ENCODE measurements at regions not wholly inside any gene's neighbourhood (a gene's known extent, or its start where the extent isn't known, plus 50 kb on each side); places are given as distances from the start of the nearest gene placed in this dataset.

GRCh38 chr2:5315512-5315911 is 376.7 kb upstream of the SOX11 start:
- Histone ChIP-seq H3K4me1 (ENCODE audit: control insufficient read depth, insufficient read depth, low read length, poor library complexity, severe bottlenecking) (no peaks in the 10 kb centered on the region), H3K27ac (ENCODE audit: low read depth, low read length, severe bottlenecking) (no peak overlapping the region), H3K36me3 (ENCODE audit: control insufficient read depth, insufficient read depth, low read length) (no peaks in the 10 kb centered on the region), H3K9me3 (ENCODE audit: control insufficient read depth, low read length) (no peaks in the 10 kb centered on the region), H3K4me3 (ENCODE audit: extremely low read depth, insufficient read depth, low read length, poor library complexity, severe bottlenecking) (no peak overlapping the region)
- 94% methylated on average over 4 of the region's 4 CpGs for WGBS, 2 experiments (ENCODE audit: insufficient coverage in 2 of 2)

DNA sequence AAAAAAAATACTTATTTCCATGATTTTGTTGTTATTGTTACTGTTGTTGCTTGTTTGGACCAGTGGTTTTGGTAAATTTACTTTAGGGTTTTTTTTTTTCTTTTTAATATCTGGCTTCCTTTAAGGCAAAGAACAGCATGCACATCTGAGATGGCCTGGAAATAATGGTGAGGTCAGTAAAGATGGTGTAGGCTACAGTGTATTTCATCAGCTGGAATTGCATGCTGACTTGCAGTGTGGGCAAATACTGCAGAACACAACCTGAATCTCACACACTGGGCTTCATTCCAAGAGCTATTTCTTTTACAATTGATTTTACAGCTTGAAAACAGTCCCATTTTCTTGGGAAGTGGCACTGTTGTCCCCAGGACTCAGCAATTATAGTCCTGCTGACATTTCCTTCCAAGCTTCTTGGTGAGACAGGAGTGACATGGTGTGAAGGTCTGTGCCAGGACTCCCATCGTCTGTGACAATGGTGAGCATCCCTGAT is 376.1 kb upstream of the SOX11 start:
- 100% methylated on average over 1 of the region's 1 CpG for WGBS, 2 experiments (ENCODE audit: insufficient coverage in 2 of 2)
- H3K27ac ChIP-seq (ENCODE audit: low read depth, low read length, severe bottlenecking), result no peak overlapping the region
- no peaks in the 10 kb centered on the region for H3K36me3 ChIP-seq (ENCODE audit: control insufficient read depth, insufficient read depth, low read length)
- H3K4me1 ChIP-seq (ENCODE audit: control insufficient read depth, insufficient read depth, low read length, poor library complexity, severe bottlenecking), result no peaks in the 10 kb centered on the region
- H3K4me3 ChIP-seq (ENCODE audit: extremely low read depth, insufficient read depth, low read length, poor library complexity, severe bottlenecking), result no peak overlapping the region
- no peaks in the 10 kb centered on the region for H3K9me3 ChIP-seq (ENCODE audit: control insufficient read depth, low read length)

DNA sequence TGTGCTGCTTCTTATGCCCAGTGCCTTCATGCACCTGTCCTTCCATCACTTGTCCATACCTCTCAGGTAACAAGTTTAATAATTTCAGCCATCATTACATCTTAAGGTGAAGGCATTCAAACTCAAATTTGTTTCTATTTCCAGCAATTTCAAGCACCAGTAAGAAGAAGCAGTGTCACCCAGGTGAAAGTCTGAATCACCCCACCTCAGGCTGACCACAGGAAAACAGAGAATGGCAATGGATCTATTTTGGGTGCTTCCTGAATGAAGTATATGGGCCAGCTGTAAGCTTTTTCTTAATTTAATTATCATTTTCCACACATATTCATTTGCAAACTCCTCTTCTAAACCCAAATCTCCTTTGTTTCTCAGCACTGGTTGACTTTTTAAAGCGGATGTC is 372.7 kb upstream of the SOX11 start:
- Histone ChIP-seq H3K4me3 (ENCODE audit: extremely low read depth, insufficient read depth, low read length, poor library complexity, severe bottlenecking) (no peak overlapping the region), H3K9me3 (ENCODE audit: control insufficient read depth, low read length) (no peaks in the 10 kb centered on the region), H3K36me3 (ENCODE audit: control insufficient read depth, insufficient read depth, low read length) (no peaks in the 10 kb centered on the region), H3K27ac (ENCODE audit: low read depth, low read length, severe bottlenecking) (no peak overlapping the region), H3K4me1 (ENCODE audit: control insufficient read depth, insufficient read depth, low read length, poor library complexity, severe bottlenecking) (no peaks in the 10 kb centered on the region)
- 83 to 100% methylated on average over 1 of the region's 1 CpG for WGBS, 2 experiments (ENCODE audit: insufficient coverage in 2 of 2)

- H3K27ac ChIP-seq (ENCODE audit: low read depth, low read length, severe bottlenecking), result no peak overlapping the region
- H3K4me1 ChIP-seq (ENCODE audit: control insufficient read depth, insufficient read depth, low read length, poor library complexity, severe bottlenecking), result no peaks in the 10 kb centered on the region
- H3K9me3 ChIP-seq (ENCODE audit: control insufficient read depth, low read length), result no peaks in the 10 kb centered on the region
- no peaks in the 10 kb centered on the region for H3K36me3 ChIP-seq (ENCODE audit: control insufficient read depth, insufficient read depth, low read length)
- WGBS, 2 experiments (ENCODE audit: insufficient coverage in 2 of 2), result 71 to 86% methylated on average over 1 to 3 of the region's 4 CpGs
- H3K4me3 ChIP-seq (ENCODE audit: extremely low read depth, insufficient read depth, low read length, poor library complexity, severe bottlenecking), result no peak overlapping the region
Observed at GRCh38 chr2:5322396-5322795, 369.8 kb upstream of the SOX11 start.

- Histone ChIP-seq H3K4me1 (ENCODE audit: control insufficient read depth, insufficient read depth, low read length, poor library complexity, severe bottlenecking) (no peaks in the 10 kb centered on the region), H3K27ac (ENCODE audit: low read depth, low read length, severe bottlenecking) (no peak overlapping the region), H3K36me3 (ENCODE audit: control insufficient read depth, insufficient read depth, low read length) (no peaks in the 10 kb centered on the region), H3K9me3 (ENCODE audit: control insufficient read depth, low read length) (no peaks in the 10 kb centered on the region), H3K4me3 (ENCODE audit: extremely low read depth, insufficient read depth, low read length, poor library complexity, severe bottlenecking) (no peak overlapping the region)
- 96 to 98% methylated on average over 7 to 22 of the region's 23 CpGs for WGBS, 2 experiments (ENCODE audit: insufficient coverage in 2 of 2)
Observed at GRCh38 chr2:5325523-5325922, 366.7 kb upstream of the SOX11 start.

DNA sequence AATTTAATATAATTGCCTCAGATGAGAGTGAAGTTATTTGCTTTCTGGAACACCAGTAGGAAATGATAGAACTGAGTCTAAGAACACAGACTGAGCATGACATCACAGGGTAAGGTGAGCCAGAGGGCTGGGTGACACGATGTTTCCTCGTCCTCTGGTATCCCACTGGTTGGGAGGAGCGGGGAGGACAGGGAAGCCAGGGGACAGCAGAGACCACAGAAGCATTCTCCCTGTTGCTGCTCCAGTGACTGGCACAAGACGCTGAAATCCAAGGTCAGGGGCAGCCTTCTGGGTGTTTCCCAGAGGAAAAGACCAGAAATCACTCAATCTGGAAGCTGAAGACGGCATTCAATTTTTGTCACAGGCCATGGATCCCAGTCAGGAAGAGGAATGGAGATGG is 363.4 kb upstream of the SOX11 start:
- Histone ChIP-seq H3K36me3 (ENCODE audit: control insufficient read depth, insufficient read depth, low read length) (no peaks in the 10 kb centered on the region), H3K9me3 (ENCODE audit: control insufficient read depth, low read length) (no peaks in the 10 kb centered on the region), H3K27ac (ENCODE audit: low read depth, low read length, severe bottlenecking) (no peak overlapping the region), H3K4me3 (ENCODE audit: extremely low read depth, insufficient read depth, low read length, poor library complexity, severe bottlenecking) (no peak overlapping the region), H3K4me1 (ENCODE audit: control insufficient read depth, insufficient read depth, low read length, poor library complexity, severe bottlenecking) (no peaks in the 10 kb centered on the region)
- 86 to 87% methylated on average over 5 of the region's 5 CpGs for WGBS, 2 experiments (ENCODE audit: insufficient coverage in 2 of 2)

DNA sequence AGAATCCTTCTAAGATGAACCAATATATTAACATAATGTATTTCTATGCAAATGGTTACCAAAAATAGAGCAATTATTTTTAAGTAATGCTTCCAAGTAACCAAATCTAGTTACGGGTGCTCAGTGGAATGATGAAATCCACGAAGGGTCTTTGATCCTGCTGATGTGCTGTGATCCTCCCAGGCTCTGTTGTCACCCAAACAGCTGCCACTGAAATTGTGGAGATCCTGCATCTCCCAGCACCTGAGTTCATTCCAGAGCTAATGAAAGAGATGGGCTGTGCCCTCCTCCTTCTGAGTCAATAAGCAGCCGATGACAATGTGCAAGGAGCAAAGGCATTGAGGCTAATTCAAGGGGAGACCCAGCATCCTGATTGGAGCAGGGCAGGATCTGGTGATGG is 362.4 kb upstream of the SOX11 start:
- WGBS, 2 experiments (ENCODE audit: insufficient coverage in 2 of 2), result 77 to 83% methylated on average over 2 to 3 of the region's 3 CpGs
- Histone ChIP-seq H3K36me3 (ENCODE audit: control insufficient read depth, insufficient read depth, low read length) (no peaks in the 10 kb centered on the region), H3K4me3 (ENCODE audit: extremely low read depth, insufficient read depth, low read length, poor library complexity, severe bottlenecking) (no peak overlapping the region), H3K9me3 (ENCODE audit: control insufficient read depth, low read length) (no peaks in the 10 kb centered on the region), H3K4me1 (ENCODE audit: control insufficient read depth, insufficient read depth, low read length, poor library complexity, severe bottlenecking) (no peaks in the 10 kb centered on the region), H3K27ac (ENCODE audit: low read depth, low read length, severe bottlenecking) (no peak overlapping the region)

- no peaks in the 10 kb centered on the region for H3K4me1 ChIP-seq (ENCODE audit: control insufficient read depth, insufficient read depth, low read length, poor library complexity, severe bottlenecking)
- 100% methylated on average over 1 of the region's 1 CpG for WGBS, 2 experiments (ENCODE audit: insufficient coverage in 2 of 2)
- H3K9me3 ChIP-seq (ENCODE audit: control insufficient read depth, low read length), result no peaks in the 10 kb centered on the region
- H3K4me3 ChIP-seq (ENCODE audit: extremely low read depth, insufficient read depth, low read length, poor library complexity, severe bottlenecking), result no peak overlapping the region
- no peaks in the 10 kb centered on the region for H3K36me3 ChIP-seq (ENCODE audit: control insufficient read depth, insufficient read depth, low read length)
- no peak overlapping the region for H3K27ac ChIP-seq (ENCODE audit: low read depth, low read length, severe bottlenecking)
Observed at GRCh38 chr2:5330961-5331360, 361.2 kb upstream of the SOX11 start.

GRCh38 chr2:5332925-5333324 is 359.3 kb upstream of the SOX11 start:
- H3K27ac ChIP-seq (ENCODE audit: low read depth, low read length, severe bottlenecking), result no peak overlapping the region
- no peak overlapping the region for H3K4me3 ChIP-seq (ENCODE audit: extremely low read depth, insufficient read depth, low read length, poor library complexity, severe bottlenecking)
- WGBS, 2 experiments (ENCODE audit: insufficient coverage in 2 of 2), result 100% methylated on average over 1 of the region's 3 CpGs; no CpG with 5 or more reads in 1 of the 2 experiments
- no peaks in the 10 kb centered on the region for H3K36me3 ChIP-seq (ENCODE audit: control insufficient read depth, insufficient read depth, low read length)
- no peaks in the 10 kb centered on the region for H3K9me3 ChIP-seq (ENCODE audit: control insufficient read depth, low read length)
- H3K4me1 ChIP-seq (ENCODE audit: control insufficient read depth, insufficient read depth, low read length, poor library complexity, severe bottlenecking), result no peaks in the 10 kb centered on the region

GRCh38 chr2:5339473-5339872 is 352.7 kb upstream of the SOX11 start:
- H3K4me3 ChIP-seq (ENCODE audit: extremely low read depth, insufficient read depth, low read length, poor library complexity, severe bottlenecking), result no peak overlapping the region
- H3K4me1 ChIP-seq (ENCODE audit: control insufficient read depth, insufficient read depth, low read length, poor library complexity, severe bottlenecking), result peaks cover 7% of the 10 kb centered on the region
- H3K27ac ChIP-seq (ENCODE audit: low read depth, low read length, severe bottlenecking), result no peak overlapping the region
- no peaks in the 10 kb centered on the region for H3K36me3 ChIP-seq (ENCODE audit: control insufficient read depth, insufficient read depth, low read length)
- H3K9me3 ChIP-seq (ENCODE audit: control insufficient read depth, low read length), result no peaks in the 10 kb centered on the region

DNA sequence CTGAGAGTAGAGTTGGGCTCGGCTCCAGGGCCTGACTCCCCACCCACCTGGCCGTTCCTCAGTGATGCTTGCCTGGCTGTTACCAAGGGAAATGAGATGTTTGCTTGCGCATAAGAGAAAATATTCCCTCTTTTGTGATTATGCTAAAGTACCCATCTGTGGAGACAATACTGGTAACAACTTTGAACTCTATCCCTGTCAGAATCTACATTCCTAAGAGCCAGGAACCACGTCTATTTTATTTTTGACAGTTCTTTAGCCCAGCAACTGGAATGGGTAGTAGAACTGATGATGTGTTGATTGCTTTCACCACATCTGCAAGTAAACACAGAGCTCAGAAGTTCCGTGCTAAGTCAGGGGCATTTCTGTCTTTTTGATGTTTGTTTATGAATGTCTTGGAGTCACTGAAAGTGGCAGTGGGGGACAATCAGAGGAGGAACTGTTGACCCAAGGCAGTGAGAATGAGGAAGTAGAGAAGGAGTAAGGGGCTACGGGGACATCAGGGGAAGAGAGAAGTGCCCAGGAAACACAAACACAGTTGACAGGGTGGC is 348.3 kb upstream of the SOX11 start:
- H3K4me1 ChIP-seq (ENCODE audit: control insufficient read depth, insufficient read depth, low read length, poor library complexity, severe bottlenecking), result peaks cover 7% of the 10 kb centered on the region
- no peaks in the 10 kb centered on the region for H3K9me3 ChIP-seq (ENCODE audit: control insufficient read depth, low read length)
- no peak overlapping the region for H3K27ac ChIP-seq (ENCODE audit: low read depth, low read length, severe bottlenecking)
- H3K36me3 ChIP-seq (ENCODE audit: control insufficient read depth, insufficient read depth, low read length), result no peaks in the 10 kb centered on the region
- no peak overlapping the region for H3K4me3 ChIP-seq (ENCODE audit: extremely low read depth, insufficient read depth, low read length, poor library complexity, severe bottlenecking)
- 67 to 77% methylated on average over 1 to 4 of the region's 6 CpGs for WGBS, 2 experiments (ENCODE audit: insufficient coverage in 2 of 2)
